ENCODE measurements at regions not wholly inside any gene's neighbourhood (a gene's known extent, or its start where the extent isn't known, plus 50 kb on each side); places are given as distances from the start of the nearest gene placed in this dataset.

DNA sequence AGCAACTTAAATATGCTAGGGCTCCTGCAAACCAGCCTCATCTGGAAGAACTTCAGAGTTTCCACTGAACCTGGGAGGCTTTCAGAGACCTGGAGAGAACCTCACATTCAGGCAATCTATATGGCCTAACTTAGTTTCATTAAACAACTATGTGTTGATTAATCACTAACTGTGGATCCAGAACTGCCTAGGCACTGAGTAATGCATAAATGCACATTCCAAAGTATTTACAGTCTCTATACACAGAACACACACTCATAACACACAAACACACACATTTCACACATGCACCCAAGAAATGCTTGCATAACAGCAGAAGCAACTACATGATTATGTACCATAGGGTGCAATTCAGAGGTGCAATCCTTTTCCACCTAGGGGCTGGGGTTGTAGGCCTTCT lies 552.8 kb downstream of the BCL11A start:
- TF ChIP-seq, protein P1, sequence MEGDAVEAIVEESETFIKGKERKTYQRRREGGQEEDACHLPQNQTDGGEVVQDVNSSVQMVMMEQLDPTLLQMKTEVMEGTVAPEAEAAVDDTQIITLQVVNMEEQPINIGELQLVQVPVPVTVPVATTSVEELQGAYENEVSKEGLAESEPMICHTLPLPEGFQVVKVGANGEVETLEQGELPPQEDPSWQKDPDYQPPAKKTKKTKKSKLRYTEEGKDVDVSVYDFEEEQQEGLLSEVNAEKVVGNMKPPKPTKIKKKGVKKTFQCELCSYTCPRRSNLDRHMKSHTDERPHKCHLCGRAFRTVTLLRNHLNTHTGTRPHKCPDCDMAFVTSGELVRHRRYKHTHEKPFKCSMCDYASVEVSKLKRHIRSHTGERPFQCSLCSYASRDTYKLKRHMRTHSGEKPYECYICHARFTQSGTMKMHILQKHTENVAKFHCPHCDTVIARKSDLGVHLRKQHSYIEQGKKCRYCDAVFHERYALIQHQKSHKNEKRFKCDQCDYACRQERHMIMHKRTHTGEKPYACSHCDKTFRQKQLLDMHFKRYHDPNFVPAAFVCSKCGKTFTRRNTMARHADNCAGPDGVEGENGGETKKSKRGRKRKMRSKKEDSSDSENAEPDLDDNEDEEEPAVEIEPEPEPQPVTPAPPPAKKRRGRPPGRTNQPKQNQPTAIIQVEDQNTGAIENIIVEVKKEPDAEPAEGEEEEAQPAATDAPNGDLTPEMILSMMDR (IDR thresholded peaks at IDR 0.05) = no peak
- no peak for TF ChIP-seq EZH2 (IDR thresholded peaks at IDR 0.05; ENCODE audit: borderline replicate concordance, insufficient read depth, low read depth, low read length, poor library complexity, severe bottlenecking)
